ENCODE measurements at regions not wholly inside any gene's neighbourhood (a gene's known extent, or its start where the extent isn't known, plus 50 kb on each side); places are given as distances from the start of the nearest gene placed in this dataset.

- TF ChIP-seq, protein P1, sequence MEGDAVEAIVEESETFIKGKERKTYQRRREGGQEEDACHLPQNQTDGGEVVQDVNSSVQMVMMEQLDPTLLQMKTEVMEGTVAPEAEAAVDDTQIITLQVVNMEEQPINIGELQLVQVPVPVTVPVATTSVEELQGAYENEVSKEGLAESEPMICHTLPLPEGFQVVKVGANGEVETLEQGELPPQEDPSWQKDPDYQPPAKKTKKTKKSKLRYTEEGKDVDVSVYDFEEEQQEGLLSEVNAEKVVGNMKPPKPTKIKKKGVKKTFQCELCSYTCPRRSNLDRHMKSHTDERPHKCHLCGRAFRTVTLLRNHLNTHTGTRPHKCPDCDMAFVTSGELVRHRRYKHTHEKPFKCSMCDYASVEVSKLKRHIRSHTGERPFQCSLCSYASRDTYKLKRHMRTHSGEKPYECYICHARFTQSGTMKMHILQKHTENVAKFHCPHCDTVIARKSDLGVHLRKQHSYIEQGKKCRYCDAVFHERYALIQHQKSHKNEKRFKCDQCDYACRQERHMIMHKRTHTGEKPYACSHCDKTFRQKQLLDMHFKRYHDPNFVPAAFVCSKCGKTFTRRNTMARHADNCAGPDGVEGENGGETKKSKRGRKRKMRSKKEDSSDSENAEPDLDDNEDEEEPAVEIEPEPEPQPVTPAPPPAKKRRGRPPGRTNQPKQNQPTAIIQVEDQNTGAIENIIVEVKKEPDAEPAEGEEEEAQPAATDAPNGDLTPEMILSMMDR (IDR thresholded peaks at IDR 0.05) = no peak
- TF ChIP-seq POLR2A (IDR thresholded peaks at IDR 0.05) = no peak
Observed at GRCh38 chr18:45350404-45351156, 264.7 kb upstream of the SLC14A2 start.
